Gastrocnemius medialis (tissue), 4 donors: ENCODE measurements at regions not wholly inside any gene's neighbourhood (a gene's known extent, or its start where the extent isn't known, plus 50 kb on each side); places are given as distances from the start of the nearest gene placed in this dataset.

Experiments used
- ATAC-seq, 2 donors: fragments of 150-250 bp; one replicate each; pipeline ENCODE4 v1.9.1; 2016
- DNase-seq, 2 donors: peaks; one replicate each; pipeline ENCODE4 v3.0.0-alpha.2; 2019
- H3K27ac ChIP-seq, 4 donors: fragments of 200-600 bp; sonication (generic); 1 replicate in 1 of 4; 2 replicates in 3 of 4; pipeline ENCODE4 v1.5.1; 2016 to 2018; ENCODE audit warnings: mild to moderate bottlenecking in 2 of 4, moderate library complexity in 1 of 4
- H3K27me3 ChIP-seq, 3 donors: fragments of 200-600 bp; sonication (generic) in 2 of 3; 1 replicate in 1 of 3; 2 replicates in 2 of 3; pipeline versions ENCODE4 v1.5.1 to v1.6.0; 2016 to 2019; ENCODE audit warnings: mild to moderate bottlenecking in 1 of 3, moderate library complexity in 1 of 3
- H3K36me3 ChIP-seq, 2 donors: fragments of 200-600 bp; sonication (generic) in 1 of 2; one replicate each; pipeline ENCODE4 v1.5.1; 2017 to 2018
- H3K4me1 ChIP-seq, 2 donors: fragments of 200-600 bp; sonication (generic) in 1 of 2; one replicate each; pipeline ENCODE4 v1.5.1; 2016 to 2017; ENCODE audit warnings: mild to moderate bottlenecking in 2 of 2
- H3K4me3 ChIP-seq, 4 donors: fragments of 200-600 bp; sonication (generic) in 3 of 4; 1 replicate in 1 of 4; 2 replicates in 3 of 4; pipeline ENCODE4 v1.5.1; 2016 to 2019; ENCODE audit warnings: mild to moderate bottlenecking in 2 of 4
- H3K9me3 ChIP-seq, 3 donors: fragments of 200-600 bp; sonication (generic) in 2 of 3; 1 replicate in 1 of 3; 2 replicates in 2 of 3; pipeline ENCODE4 v1.5.1; 2016 to 2019
- CTCF ChIP-seq, 5 experiments: fragments of 450-650 bp in 3 of 5; fragments of 200-600 bp in 2 of 5; sonication (generic) in 2 of 5; IDR thresholded peaks in 4 of 5; conservative IDR thresholded peaks in 1 of 5; 1 replicate in 4 of 5; 2 replicates in 1 of 5; pipeline ENCODE4 v1.5.1; 2016 to 2019; ENCODE audit warnings: antibody characterized with exemption in 5 of 5, mild to moderate bottlenecking in 3 of 5, moderate library complexity in 3 of 5
- POLR2A ChIP-seq, 2 donors: fragments of 450-650 bp; IDR thresholded peaks; one replicate each; pipeline ENCODE4 v1.6.1; 2017; ENCODE audit warnings: antibody characterized with exemption in 2 of 2, mild to moderate bottlenecking in 2 of 2, moderate library complexity in 2 of 2
- in situ Hi-C, 4 donors: fragments of 200-750 bp; cut with MboI; loops; one replicate each; pipeline versions ENCODE4 v1.15.0 to v1.8.0; 2017; ENCODE audit warnings: low sequenced_read_pairs in 4 of 4
- intact Hi-C: fragments of 100-400 bp; cut with DNase I; formaldehyde crosslinking; loops from one replicate; pipeline ENCODE4 v1.15.1; 2023; ENCODE audit warnings: low total_unique reads

- H3K9me3 ChIP-seq, result no peaks in the 10 kb centered on the region
- in situ Hi-C loops, result no loop called here
- intact Hi-C loops, result no loop called here
- no peaks in the 10 kb centered on the region for H3K4me1 ChIP-seq
- no peak overlapping the region for H3K27ac ChIP-seq
- no peak overlapping the region for H3K4me3 ChIP-seq
- no peaks in the 10 kb centered on the region for H3K36me3 ChIP-seq
- TF ChIP-seq CTCF (IDR thresholded peaks at IDR 0.05 in 4 of 5, conservative IDR thresholded peaks at IDR 0.05 in 1 of 5) (no peak), POLR2A (IDR thresholded peaks at IDR 0.05) (no peak)
- H3K27me3 ChIP-seq, result peaks cover 0 to 4% (median 0%) of the 10 kb centered on the region in 3 donors
- DNase-seq (no peak), ATAC-seq (no peak)
These were observed 224.7 kb upstream of the GJB5 start for GRCh38 chr1:34529935-34530859.

GRCh38 chr1:34532113-34532512 is 222.7 kb upstream of the GJB5 start:
- Histone ChIP-seq H3K27me3 (peaks cover 0 to 4% (median 0%) of the 10 kb centered on the region in 3 donors), H3K4me3 (no peak overlapping the region), H3K27ac (no peak overlapping the region), H3K4me1 (no peaks in the 10 kb centered on the region), H3K9me3 (no peaks in the 10 kb centered on the region), H3K36me3 (no peaks in the 10 kb centered on the region)
- ATAC-seq, result no peak
- in situ Hi-C loops (no loop called here), intact Hi-C loops (no loop called here)
- DNase-seq, result no peak
- no peak for TF ChIP-seq POLR2A (IDR thresholded peaks at IDR 0.05)
- TF ChIP-seq CTCF (IDR thresholded peaks at IDR 0.05 in 4 of 5, conservative IDR thresholded peaks at IDR 0.05 in 1 of 5), result no peak

GRCh38 chr1:34538481-34538880 is 216.4 kb upstream of the GJB5 start:
- in situ Hi-C loops, result no loop called here
- H3K27me3 ChIP-seq, result no peaks in the 10 kb centered on the region
- TF ChIP-seq CTCF (IDR thresholded peaks at IDR 0.05 in 4 of 5, conservative IDR thresholded peaks at IDR 0.05 in 1 of 5), result no peak
- no peak for TF ChIP-seq POLR2A (IDR thresholded peaks at IDR 0.05)
- H3K4me1 ChIP-seq, result no peaks in the 10 kb centered on the region
- H3K9me3 ChIP-seq, result no peaks in the 10 kb centered on the region
- H3K27ac ChIP-seq, result no peak overlapping the region
- intact Hi-C loops, result no loop called here
- H3K36me3 ChIP-seq, result no peaks in the 10 kb centered on the region
- ATAC-seq, result no peak
- DNase-seq, result no peak
- H3K4me3 ChIP-seq, result no peak overlapping the region

GRCh38 chr1:34547046-34547674 is 207.7 kb upstream of the GJB5 start:
- DNase-seq, result no peak
- ATAC-seq, result no peak
- Histone ChIP-seq H3K36me3 (no peaks in the 10 kb centered on the region), H3K27me3 (peaks cover 0 to 4% (median 0%) of the 10 kb centered on the region in 3 donors), H3K4me3 (no peak overlapping the region), H3K4me1 (no peaks in the 10 kb centered on the region), H3K9me3 (no peaks in the 10 kb centered on the region), H3K27ac (no peak overlapping the region)
- in situ Hi-C loops (no loop called here), intact Hi-C loops (no loop called here)
- no peak for TF ChIP-seq CTCF (IDR thresholded peaks at IDR 0.05 in 4 of 5, conservative IDR thresholded peaks at IDR 0.05 in 1 of 5)
- TF ChIP-seq POLR2A (IDR thresholded peaks at IDR 0.05), result no peak
